ENCODE measurements at regions not wholly inside any gene's neighbourhood (a gene's known extent, or its start where the extent isn't known, plus 50 kb on each side); places are given as distances from the start of the nearest gene placed in this dataset.

DNA sequence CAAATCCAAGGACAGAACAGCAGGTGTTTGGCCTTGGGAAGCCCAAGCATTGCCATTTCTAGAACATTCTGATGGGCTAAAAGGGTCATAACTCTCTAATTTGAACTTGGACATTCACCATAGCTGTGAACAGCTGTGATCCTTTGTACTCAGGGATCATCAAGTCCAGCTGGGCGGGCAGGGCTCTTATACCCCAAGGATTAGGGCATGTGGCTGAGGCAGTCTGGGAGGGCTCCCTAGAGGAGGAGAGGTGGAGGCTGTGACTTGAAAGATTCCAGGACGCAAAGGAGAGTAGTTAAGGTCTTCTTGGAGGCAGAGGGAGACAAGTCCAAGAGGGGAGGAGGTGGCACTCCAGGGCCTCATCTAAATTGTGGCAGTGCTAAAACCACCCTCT, 233.1 kb upstream of the GSE1 start:
- TF ChIP-seq CTCF (conservative IDR thresholded peaks at IDR 0.05; ENCODE audit: low read length): no peak
- TF ChIP-seq EZH2phosphoT487 (IDR thresholded peaks at IDR 0.05; ENCODE audit: borderline replicate concordance): no peak

Measured in Loucy (cell line).